CD14-positive monocyte (primary cell): ENCODE measurements at regions not wholly inside any gene's neighbourhood (a gene's known extent, or its start where the extent isn't known, plus 50 kb on each side); places are given as distances from the start of the nearest gene placed in this dataset.

Source experiments
- DNase-seq, 3 donors: peaks; one replicate each; pipeline ENCODE4 v3.0.0-alpha.2; 2011 to 2022
- H2AFZ ChIP-seq: 2 replicates; pipeline ENCODE4 v1.6.0; 2012; ENCODE audit warnings: mild to moderate bottlenecking, low read depth, low read length, inconsistent platforms; ENCODE audit not compliant: insufficient read depth, poor library complexity, severe bottlenecking
- H3K27ac ChIP-seq, 2 donors: 1 replicate in 1 of 2; 2 replicates in 1 of 2; pipeline ENCODE4 v1.5.1; 2012 to 2013; ENCODE audit warnings: low read length in 2 of 2, control low read depth in 1 of 2, inconsistent platforms in 1 of 2, low read depth in 1 of 2, mild to moderate bottlenecking in 1 of 2
- H3K27me3 ChIP-seq, 2 donors: one replicate each; pipeline versions ENCODE4 v1.6.0 to v1.6.1; 2011 to 2013; ENCODE audit warnings: low read length in 2 of 2; ENCODE audit not compliant: control insufficient read depth in 2 of 2, insufficient read depth in 2 of 2
- H3K36me3 ChIP-seq, 2 donors: replicated peaks in 1 of 2; 1 replicate in 1 of 2; 2 replicates in 1 of 2; pipeline versions ENCODE4 v1.5.1 to v1.6.1; 2012 to 2013; ENCODE audit warnings: low read length in 2 of 2, control low read depth in 1 of 2, inconsistent platforms in 1 of 2, mild to moderate bottlenecking in 1 of 2; ENCODE audit not compliant: insufficient read depth in 2 of 2, control insufficient read depth in 1 of 2
- H3K4me1 ChIP-seq, 2 donors: 1 replicate in 1 of 2; 2 replicates in 1 of 2; pipeline versions ENCODE4 v1.5.1 to v1.6.1; 2012 to 2013; ENCODE audit warnings: low read length in 2 of 2, control low read depth in 1 of 2, inconsistent platforms in 1 of 2, mild to moderate bottlenecking in 1 of 2, moderate library complexity in 1 of 2; ENCODE audit not compliant: insufficient read depth in 2 of 2, control insufficient read depth in 1 of 2
- H3K4me2 ChIP-seq: replicated peaks from 2 replicates; pipeline ENCODE3; 2012; ENCODE audit warnings: low read length, moderate library complexity, mild to moderate bottlenecking; ENCODE audit not compliant: poor library complexity, severe bottlenecking; ENCODE audit errors: extremely low read depth
- H3K4me3 ChIP-seq, 3 experiments: fragments of 200-600 bp in 1 of 3; sonication (generic) in 1 of 3; replicated peaks in 1 of 3; 1 replicate in 2 of 3; 2 replicates in 1 of 3; pipeline ENCODE4 v1.5.1; 2011 to 2013; ENCODE audit warnings: low read length in 3 of 3, mild to moderate bottlenecking in 3 of 3, control low read depth in 2 of 3, low read depth in 2 of 3, inconsistent platforms in 1 of 3, moderate library complexity in 1 of 3
- H3K79me2 ChIP-seq: 2 replicates; pipeline ENCODE4 v1.6.0; 2012; ENCODE audit warnings: mild to moderate bottlenecking, control low read depth, inconsistent platforms, low read length, moderate library complexity; ENCODE audit not compliant: insufficient read depth
- H3K9ac ChIP-seq: 2 replicates; pipeline ENCODE4 v1.6.0; 2017; ENCODE audit warnings: low read length, mild to moderate bottlenecking; ENCODE audit not compliant: insufficient read depth, poor library complexity, severe bottlenecking
- H3K9me3 ChIP-seq, 2 donors: replicated peaks in 1 of 2; 1 replicate in 1 of 2; 2 replicates in 1 of 2; pipeline versions ENCODE4 v1.5.1 to v1.6.1; 2012 to 2013; ENCODE audit warnings: low read length in 2 of 2, control low read depth in 1 of 2; ENCODE audit not compliant: control insufficient read depth in 1 of 2, insufficient read depth in 1 of 2
- H4K20me1 ChIP-seq: 2 replicates; pipeline ENCODE4 v1.6.0; 2012; ENCODE audit warnings: mild to moderate bottlenecking, low read length, control low read depth, moderate library complexity; ENCODE audit not compliant: insufficient read depth
- H3K27ac Mint-ChIP-seq, 7 donors: one replicate each; pipeline ENCODE4 v1.8.0; 2020; ENCODE audit warnings: mild to moderate bottlenecking in 7 of 7, mixed read lengths in 7 of 7, moderate library complexity in 6 of 7, inconsistent platforms in 2 of 7
- H3K27me3 Mint-ChIP-seq, 3 donors: one replicate each; pipeline ENCODE4 v1.8.0; 2021 to 2022; ENCODE audit warnings: low read depth in 3 of 3, mild to moderate bottlenecking in 3 of 3, mixed read lengths in 3 of 3, moderate library complexity in 3 of 3, inconsistent platforms in 1 of 3
- H3K36me3 Mint-ChIP-seq, 2 donors: one replicate each; pipeline ENCODE4 v1.8.0; 2020; ENCODE audit warnings: mixed read lengths in 2 of 2, inconsistent platforms in 1 of 2, mild to moderate bottlenecking in 1 of 2
- H3K4me1 Mint-ChIP-seq: one replicate; pipeline ENCODE4 v1.8.0; 2020; ENCODE audit warnings: mild to moderate bottlenecking, mixed read lengths
- H3K4me3 Mint-ChIP-seq, 2 donors: one replicate each; pipeline ENCODE4 v1.8.0; 2020; ENCODE audit warnings: mild to moderate bottlenecking in 2 of 2, mixed read lengths in 2 of 2, moderate library complexity in 1 of 2
- H3K9me3 Mint-ChIP-seq, 7 donors: one replicate each; pipeline ENCODE4 v1.8.0; 2020 to 2022; ENCODE audit warnings: mixed read lengths in 7 of 7, mild to moderate bottlenecking in 6 of 7, moderate library complexity in 6 of 7, inconsistent platforms in 2 of 7
- WGBS: methylation state at CpG from one replicate; pipeline ENCODE4 v1.1.5; 2013; ENCODE audit warnings: missing lambda C conversion rate; ENCODE audit not compliant: insufficient coverage; 5-methylcytosine and 5-hydroxymethylcytosine counted together
- intact Hi-C, 2 donors: fragments of 100-400 bp; cut with micrococcal nuclease; formaldehyde crosslinking; loops; one replicate each; pipeline versions ENCODE4 v1.15.0 to v1.15.1; 2023
- TF ChIP-seq, protein P1 (sequence below): fragments of 200-600 bp; IDR thresholded peaks from one replicate; pipeline ENCODE4 v1.8.0; 2022; ENCODE audit warnings: antibody characterized with exemption, mild to moderate bottlenecking

GRCh38 chr21:30101967-30102366, 64.6 kb downstream of the CLDN17 start:
- Mint-ChIP-seq H3K4me1 (no peaks in the 10 kb centered on the region), H3K9me3 (peaks cover 0 to 14% (median 3%) of the 10 kb centered on the region in 7 donors), H3K36me3 (no peaks in the 10 kb centered on the region), H3K27me3 (peaks cover 0 to 2% (median 0%) of the 10 kb centered on the region in 3 donors), H3K27ac (no peak overlapping the region), H3K4me3 (no peak overlapping the region)
- TF ChIP-seq, protein P1, sequence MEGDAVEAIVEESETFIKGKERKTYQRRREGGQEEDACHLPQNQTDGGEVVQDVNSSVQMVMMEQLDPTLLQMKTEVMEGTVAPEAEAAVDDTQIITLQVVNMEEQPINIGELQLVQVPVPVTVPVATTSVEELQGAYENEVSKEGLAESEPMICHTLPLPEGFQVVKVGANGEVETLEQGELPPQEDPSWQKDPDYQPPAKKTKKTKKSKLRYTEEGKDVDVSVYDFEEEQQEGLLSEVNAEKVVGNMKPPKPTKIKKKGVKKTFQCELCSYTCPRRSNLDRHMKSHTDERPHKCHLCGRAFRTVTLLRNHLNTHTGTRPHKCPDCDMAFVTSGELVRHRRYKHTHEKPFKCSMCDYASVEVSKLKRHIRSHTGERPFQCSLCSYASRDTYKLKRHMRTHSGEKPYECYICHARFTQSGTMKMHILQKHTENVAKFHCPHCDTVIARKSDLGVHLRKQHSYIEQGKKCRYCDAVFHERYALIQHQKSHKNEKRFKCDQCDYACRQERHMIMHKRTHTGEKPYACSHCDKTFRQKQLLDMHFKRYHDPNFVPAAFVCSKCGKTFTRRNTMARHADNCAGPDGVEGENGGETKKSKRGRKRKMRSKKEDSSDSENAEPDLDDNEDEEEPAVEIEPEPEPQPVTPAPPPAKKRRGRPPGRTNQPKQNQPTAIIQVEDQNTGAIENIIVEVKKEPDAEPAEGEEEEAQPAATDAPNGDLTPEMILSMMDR = no peak
- DNase-seq = no peak
- Histone ChIP-seq H3K4me1 (no peaks in the 10 kb centered on the region), H3K9me3 (peaks cover 0 to 2% of the 10 kb centered on the region in 2 donors), H3K27ac (no peak overlapping the region), H3K27me3 (no peaks in the 10 kb centered on the region), H3K9ac (no peak overlapping the region), H3K4me3 (no peak overlapping the region), H3K4me2 (no peak overlapping the region), H2AFZ (no peak overlapping the region), H3K36me3 (no peaks in the 10 kb centered on the region), H3K79me2 (no peaks in the 10 kb centered on the region), H4K20me1 (no peaks in the 10 kb centered on the region)
- intact Hi-C loops = no loop called here
- WGBS = no CpG with 5 or more reads among the region's 4 CpGs

GRCh38 chr21:30097791-30098190, 68.8 kb downstream of the CLDN17 start:
- peaks cover 0 to 2% (median 0%) of the 10 kb centered on the region in 3 donors for H3K27me3 Mint-ChIP-seq
- no peaks in the 10 kb centered on the region for H3K36me3 ChIP-seq
- no peaks in the 10 kb centered on the region for H3K36me3 Mint-ChIP-seq
- no peak overlapping the region for H3K9ac ChIP-seq
- no peak overlapping the region for H3K27ac ChIP-seq
- DNase-seq = no peak
- no peak overlapping the region for H3K4me2 ChIP-seq
- no peaks in the 10 kb centered on the region for H3K27me3 ChIP-seq
- no peaks in the 10 kb centered on the region for H4K20me1 ChIP-seq
- no peak overlapping the region for H3K27ac Mint-ChIP-seq
- H3K79me2 ChIP-seq = no peaks in the 10 kb centered on the region
- peaks cover 0 to 5% (median 2%) of the 10 kb centered on the region in 7 donors for H3K9me3 Mint-ChIP-seq
- H3K4me1 ChIP-seq = no peaks in the 10 kb centered on the region
- TF ChIP-seq, protein P1 = no peak
- H3K4me3 Mint-ChIP-seq = no peak overlapping the region
- intact Hi-C loops = no loop called here
- H2AFZ ChIP-seq = no peak overlapping the region
- H3K4me3 ChIP-seq = no peak overlapping the region
- H3K9me3 ChIP-seq = peaks cover 0 to under 1% of the 10 kb centered on the region in 2 donors
- no peaks in the 10 kb centered on the region for H3K4me1 Mint-ChIP-seq
- WGBS = 97% methylated on average over 4 of the region's 5 CpGs
